HG02973 (cell line): ENCODE measurements at regions not wholly inside any gene's neighbourhood (a gene's known extent, or its start where the extent isn't known, plus 50 kb on each side); places are given as distances from the start of the nearest gene placed in this dataset.
A peak's percentile ranks its signal among the peaks of the same experiment; 100 is the strongest.

Experiments
- ATAC-seq: cut with Tn5 transposase; IDR thresholded peaks from one replicate; pipeline ENCODE4 v1.9.1; 2021; ENCODE audit warnings: moderate library complexity; ENCODE audit not compliant: unreplicated experiment

DNA sequence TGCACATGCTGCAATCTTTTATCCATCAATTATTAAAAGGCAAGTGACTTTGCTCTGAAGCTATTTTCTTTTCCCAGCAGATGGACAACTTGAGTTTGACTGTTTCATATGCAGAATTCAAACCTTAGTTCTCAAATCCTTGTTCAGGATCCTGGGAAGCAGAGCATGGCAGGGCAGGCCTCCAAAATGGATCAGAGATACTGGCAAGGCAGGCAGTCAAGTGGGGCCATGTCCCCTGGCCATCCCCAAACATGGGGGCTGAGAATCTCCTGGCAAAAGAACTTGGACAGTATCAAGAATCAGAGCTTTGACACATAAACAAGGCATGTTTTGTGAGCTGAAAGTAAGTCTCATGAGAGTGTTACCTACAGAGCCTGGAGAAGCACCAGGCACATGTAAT is 122.9 kb upstream of the CTNNB1 start:
- no peak for ATAC-seq

DNA sequence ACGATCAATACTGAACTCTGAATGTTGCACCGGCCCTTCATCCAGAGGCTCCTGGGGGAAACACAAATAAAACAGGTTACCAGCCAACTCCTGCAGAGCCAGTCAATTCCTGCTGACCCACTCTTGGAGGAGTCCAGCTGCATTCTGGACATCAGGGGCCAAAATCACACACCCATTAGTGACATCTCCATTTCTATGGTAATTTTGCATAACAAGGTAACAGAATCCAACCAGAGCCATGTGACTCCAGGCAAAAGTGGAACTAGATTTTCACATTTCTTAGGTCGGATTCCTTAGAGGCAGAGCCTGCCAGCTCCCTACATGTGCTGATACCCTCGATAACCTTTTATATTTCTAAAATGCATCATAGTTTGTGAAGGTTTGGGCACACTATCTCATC is 119.2 kb upstream of the CTNNB1 start:
- ATAC-seq = no peak

DNA sequence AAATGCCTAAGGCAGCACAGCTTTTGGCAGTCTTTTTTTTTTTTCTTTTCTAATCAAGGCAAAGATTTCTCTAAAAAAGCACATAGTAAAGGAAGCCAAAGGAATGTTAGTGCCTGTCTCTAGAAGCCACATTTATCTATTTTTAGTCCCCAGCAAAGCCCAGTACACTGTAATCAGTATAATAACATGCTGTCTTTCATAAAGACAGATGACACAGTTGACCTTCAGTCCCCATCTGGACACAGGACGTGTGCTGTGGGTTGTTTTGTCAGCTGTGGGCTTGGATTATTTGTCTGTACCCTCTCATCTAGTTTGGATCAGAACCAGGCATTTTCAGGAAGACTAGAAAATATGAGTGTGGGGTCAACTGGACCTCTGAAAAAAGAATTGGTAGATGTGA is 110.4 kb upstream of the CTNNB1 start:
- ATAC-seq = no peak

DNA sequence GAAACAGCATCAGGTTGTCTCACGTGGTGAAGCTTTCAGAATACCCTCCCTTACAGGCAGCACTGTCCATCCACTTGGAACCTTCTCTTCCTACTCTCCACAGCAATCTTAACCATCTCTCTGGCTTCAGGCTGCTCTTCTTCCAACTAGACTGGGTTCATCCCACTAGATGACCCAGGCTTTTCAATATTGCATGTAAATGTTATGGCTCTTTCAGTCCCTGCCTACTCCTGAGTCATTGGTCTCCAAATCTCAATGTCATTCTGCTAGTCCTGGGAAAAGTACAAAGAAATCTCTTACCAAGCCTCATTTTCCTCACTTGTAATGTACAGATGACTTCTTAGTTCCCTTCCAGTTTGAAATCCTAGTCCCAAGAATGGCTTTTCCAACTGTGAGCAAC is 109.7 kb upstream of the CTNNB1 start:
- no peak for ATAC-seq

DNA sequence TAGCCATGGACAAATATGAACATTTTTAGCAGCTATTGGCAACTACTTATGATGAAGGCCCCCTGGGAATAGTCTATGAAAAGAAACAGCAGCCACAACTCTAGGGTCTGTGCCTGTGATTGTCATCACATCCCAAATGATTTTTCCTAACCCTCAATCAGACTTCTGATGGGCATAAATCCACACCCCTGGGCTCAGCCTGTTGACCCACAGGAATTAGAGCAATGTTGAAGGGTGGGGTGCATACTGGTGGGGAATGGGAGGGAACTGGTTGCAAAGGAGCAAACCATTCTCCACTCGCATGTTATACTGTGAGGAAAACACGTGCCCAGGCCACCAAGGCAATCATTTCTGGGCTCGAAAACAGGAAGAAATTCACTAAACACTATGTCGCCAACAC is 106.5 kb upstream of the CTNNB1 start:
- no peak for ATAC-seq

DNA sequence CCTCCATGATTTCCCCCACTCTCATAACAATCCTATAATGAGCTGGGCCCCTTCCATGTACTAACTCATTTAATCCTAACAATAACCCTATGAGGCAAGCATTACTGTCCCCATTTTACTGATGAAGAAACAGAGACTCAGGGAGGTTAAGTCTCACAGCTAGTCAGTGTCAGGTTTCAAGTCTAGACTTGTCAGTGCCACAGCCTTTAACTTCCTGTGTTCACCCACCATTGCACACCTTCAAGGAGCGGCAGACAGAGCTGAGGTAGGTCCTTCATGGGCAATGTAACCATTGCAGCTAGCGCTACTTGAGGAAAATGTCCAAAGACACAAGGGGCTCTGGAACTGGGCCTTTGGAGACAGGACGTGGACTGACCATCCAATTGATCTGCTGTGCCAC is 105.8 kb upstream of the CTNNB1 start:
- no peak for ATAC-seq

DNA sequence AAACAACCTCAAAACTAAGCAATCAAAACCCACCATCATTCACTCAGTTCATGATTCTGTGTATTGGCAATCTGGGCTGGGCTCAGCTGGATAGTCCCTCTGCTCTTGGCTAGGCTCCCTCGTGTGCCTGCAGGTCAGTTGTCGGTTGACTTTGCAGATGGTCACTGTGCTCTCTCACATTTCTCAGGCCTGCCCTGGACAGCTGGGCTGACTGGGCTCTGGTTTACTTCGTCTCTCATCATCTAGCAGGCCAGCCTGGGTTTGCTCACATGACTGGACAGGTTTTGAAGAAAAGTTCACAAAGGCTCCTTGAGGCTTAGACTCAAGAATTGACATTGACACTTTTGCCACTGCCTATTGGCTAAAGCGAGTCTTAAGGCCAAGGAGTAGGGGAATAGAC is 105.0 kb upstream of the CTNNB1 start:
- no peak for ATAC-seq

DNA sequence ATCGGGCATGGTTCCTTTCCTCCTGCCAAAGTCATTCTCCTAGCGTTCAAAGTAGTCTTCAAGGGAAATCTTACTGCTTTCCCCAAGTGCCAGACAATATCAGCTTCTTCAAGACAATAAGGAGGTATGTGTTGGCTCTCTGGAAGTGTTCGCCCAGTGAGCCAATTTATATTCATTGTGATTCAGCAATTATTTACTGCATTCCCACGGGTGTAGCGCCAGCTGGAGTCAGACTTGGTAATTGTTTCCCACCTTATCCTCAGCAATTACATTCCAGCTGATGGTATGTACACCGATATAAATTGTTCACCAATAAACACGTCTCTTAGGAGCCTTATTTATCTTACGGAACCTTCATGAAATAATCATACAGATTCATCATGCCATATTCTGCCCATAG is 103.6 kb upstream of the CTNNB1 start:
- no peak for ATAC-seq

DNA sequence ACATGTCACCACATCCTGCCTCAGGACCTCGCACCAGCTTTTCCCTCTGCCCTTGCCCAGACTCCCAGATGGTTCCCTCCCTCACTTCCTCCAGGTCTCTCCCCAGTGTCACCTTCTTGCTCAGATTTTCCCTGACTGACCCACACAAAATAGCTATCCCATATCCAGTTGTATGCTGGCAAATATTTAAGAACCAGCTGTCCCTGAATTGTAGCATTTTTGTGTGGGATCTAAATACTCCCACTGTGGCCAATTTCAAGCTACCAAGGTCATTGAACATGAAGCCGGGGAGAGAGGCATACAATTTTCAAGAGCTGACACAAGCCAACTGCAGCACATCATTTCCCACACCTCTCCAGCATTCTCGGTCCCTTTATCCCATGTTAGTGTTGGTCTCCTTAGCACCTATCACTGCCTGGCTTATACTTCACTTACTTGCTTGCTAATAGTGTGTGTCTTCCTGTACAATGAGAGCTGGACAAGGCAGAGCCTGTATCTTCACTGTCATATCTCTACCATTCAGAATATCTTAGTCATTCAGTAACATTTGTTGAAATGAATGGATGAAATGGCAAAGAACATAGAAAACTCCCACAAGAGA is 101.3 kb upstream of the CTNNB1 start:
- no peak for ATAC-seq

DNA sequence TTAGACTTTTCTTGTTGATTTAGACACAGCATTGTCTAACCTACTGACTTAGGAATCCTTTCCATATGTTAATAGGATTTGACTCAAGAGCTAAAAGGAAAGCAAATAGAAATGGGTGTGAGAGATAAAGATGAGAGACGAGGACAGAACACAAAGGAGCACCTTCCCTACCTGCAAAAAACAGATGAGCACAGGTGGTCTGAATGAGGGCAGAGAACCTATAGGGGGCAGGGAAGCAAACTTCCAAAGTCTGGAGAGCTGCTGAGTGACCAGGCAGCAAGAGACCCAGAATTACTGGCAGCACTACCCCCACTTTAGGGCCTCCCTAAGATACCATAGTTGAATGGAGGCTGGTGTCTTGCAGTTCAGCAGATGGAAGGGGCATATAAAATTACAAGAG is 98.1 kb upstream of the CTNNB1 start:
- no peak for ATAC-seq

DNA sequence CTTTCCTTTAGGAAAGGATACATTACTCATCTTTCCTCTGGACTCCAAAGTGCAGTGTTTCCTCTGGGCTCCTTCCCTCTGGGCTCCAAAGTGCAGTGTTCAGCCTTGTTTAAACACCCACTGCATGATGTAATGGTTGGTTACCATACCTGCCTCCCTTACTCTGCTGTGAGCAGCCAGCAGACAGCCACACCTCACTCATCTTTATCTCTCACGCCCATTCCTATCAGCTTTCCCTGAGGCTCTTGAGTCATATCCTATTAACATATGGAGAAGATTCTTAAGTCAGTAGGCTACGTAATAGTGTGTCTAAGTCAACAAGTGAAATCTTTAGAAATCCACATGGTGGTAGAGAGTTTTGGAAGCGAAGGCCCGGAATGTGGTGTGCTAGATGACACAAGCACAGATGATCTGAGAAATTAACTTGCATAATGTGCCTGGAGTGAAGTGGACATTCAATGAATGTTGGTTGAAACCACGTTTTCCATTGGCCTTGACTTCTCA is 97.2 kb upstream of the CTNNB1 start:
- no peak for ATAC-seq

DNA sequence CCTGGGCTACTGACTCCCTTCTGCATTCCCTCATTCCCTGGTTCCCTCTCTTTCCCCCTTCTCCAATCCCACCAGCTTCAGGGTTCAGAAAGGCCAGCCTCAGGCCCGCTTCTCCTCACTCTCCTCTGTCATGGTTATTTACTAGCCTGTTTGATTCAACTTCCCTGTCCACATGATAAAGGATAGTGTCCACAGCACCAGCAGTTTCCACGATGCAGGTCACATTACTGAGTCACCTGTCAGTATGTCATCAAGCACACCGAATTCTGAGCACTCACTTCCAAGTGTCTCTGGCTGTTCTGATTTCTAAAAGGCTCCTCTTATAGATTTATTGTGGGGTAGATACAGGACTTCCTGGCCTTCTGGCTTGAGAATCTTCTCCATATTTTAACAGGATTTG is 96.6 kb upstream of the CTNNB1 start:
- no peak for ATAC-seq

DNA sequence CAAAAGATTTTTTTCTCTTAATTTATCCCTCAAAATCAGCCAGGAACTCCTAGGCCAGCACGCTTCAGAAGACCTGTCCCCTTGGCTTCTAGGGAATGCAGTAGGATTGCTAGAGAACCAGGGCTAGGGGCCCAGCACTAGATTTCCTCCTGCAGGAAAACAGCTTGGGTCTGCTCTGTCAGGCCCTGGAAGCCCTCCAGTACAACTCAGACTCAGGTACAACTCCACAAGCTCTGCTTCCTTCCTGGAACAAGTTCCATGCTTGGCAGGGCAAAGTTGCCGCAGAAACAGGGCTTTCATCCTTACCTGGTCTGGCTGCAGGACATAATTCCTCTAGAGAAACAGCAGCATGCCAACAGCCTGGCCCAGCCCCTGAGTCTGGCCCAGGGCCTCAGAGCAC is 96.1 kb upstream of the CTNNB1 start:
- ATAC-seq = no peak

DNA sequence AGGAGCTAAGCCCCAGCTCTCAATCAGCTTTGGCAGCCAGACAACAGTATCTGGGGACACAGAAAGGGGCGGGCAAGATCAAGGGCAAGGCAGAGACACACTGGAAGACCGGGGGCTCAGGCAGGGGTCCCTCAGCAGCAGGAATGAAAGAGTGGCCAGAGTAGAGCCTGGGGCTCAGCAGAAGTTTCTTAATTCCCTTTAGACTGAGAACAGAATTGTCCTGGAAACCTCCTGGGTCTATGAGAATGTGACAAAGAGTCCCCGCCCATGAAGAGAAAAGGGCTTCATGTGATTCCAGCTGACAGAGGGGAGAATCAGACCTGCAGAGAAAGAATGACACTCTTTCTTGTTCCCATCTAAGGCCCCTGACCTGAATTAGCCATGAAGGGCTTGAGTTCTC is 95.2 kb upstream of the CTNNB1 start:
- ATAC-seq = no peak

DNA sequence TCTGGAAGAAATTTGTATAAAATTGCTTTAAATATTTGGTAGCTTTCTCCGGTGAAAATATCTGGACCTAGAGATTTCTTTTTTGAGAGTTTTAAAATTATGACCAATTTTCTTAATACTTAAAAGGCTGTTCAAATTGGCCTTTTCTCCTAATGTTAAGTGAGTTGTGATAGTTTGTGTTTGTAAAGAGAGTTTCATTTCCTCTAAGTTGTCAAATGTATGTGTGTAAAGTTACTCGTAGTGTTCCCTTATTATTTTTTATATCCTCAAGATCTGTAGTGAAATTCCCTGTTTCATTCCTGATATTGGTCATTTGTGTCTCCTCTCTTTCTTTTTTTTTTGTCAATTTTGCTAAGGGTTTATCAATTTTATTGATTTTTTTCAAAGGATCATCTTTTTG is 92.6 kb upstream of the CTNNB1 start:
- no peak for ATAC-seq

DNA sequence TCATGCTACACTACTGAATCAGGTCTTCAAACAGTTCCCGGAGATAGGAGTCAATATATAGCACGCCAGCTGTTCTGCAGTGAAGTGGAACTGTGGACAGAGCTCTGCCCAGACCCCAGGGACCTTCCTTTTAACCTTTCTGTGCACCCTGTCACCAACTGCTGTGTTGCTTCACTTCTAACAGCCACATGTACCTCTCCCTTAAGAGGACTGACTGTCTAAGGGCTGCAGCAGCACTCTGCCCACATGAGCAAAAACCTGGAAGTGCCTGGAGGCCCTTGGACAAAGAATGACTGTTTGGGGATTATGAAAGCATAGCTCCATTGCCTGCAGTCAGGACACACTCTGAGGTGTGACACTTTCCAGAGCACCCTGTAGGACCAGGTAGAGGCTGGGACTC is 88.3 kb upstream of the CTNNB1 start:
- no peak for ATAC-seq

DNA sequence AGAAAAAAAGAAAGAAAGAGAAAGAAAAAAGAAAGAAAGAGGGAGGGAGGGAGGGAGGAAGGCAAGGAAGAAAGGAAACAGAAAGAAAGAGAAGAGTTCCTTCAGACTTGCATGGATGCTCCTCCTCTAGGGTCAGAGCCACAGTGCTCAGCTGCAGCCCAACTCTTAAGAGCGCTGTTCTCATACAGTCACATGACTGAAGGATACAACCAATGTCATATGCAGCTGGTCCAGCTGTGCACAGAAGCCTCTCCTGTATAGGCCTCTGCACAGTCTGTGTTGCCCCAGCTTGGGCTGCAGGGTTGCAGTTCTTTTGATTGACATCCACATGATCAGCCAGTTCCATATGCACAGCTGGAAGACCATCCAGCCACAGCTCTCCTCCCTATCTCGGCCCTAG is 86.8 kb upstream of the CTNNB1 start:
- ATAC-seq = no peak

DNA sequence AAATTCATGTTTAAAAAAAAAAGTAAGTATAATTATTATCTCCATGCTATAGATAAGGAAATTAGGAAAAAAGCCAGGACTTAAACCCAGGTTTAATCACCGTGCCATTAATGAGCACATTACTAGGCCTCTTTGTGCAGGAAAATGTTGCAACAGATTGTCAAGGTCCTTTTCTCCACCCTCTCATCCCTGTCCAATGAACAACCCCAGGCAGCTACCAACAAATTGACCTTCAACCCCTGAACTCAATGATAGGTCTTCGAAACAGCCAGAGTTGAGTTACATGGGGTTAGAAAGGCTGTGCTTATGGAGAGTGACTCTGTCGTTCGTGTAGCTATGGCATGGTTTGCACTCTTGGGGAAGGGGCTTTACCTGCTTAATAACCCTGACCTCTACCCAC is 84.2 kb upstream of the CTNNB1 start:
- no peak for ATAC-seq

DNA sequence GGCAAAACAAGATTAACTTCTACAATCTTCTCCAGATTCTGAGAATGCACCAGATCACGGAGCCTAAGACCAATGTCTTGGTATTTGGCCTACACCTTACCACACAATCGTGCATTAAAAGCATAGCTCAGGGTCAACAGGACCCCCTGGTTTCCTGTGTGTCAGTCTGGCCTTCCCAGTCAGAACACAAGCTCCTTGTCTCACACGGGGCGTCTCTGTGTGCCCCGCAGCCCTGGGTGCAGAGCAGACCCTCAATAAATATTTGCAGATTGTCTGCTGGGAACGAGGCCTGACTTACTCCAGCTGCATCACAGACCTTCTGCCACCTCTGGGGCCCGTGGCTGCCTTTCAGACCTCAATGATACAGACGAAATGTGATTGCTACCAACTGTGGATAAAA is 82.5 kb upstream of the CTNNB1 start:
- ATAC-seq = no peak

DNA sequence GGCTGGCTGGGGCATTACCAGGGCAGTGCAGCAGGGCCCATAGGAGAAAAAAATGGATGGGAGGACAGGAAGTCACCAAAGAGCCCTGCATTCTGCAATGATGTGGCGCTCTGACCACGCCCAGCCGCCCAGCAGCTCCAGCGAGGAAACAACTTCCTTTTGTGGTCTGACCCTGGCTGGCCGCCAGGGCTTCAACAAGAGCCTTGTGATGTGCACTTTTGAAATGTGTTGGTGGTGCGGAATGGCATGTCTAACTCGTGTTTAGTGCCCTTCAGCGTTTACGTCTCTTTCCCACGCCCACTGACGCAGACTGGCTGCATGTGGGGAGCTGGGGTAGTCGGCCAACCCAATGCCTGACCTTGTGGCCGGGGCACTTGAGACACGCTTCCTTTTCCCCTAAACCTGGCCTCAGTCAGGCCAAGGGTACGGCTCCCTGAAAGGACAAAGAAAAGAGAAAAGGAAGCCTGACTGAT is 81.9 kb upstream of the CTNNB1 start:
- ATAC-seq = peak; percentile 83

DNA sequence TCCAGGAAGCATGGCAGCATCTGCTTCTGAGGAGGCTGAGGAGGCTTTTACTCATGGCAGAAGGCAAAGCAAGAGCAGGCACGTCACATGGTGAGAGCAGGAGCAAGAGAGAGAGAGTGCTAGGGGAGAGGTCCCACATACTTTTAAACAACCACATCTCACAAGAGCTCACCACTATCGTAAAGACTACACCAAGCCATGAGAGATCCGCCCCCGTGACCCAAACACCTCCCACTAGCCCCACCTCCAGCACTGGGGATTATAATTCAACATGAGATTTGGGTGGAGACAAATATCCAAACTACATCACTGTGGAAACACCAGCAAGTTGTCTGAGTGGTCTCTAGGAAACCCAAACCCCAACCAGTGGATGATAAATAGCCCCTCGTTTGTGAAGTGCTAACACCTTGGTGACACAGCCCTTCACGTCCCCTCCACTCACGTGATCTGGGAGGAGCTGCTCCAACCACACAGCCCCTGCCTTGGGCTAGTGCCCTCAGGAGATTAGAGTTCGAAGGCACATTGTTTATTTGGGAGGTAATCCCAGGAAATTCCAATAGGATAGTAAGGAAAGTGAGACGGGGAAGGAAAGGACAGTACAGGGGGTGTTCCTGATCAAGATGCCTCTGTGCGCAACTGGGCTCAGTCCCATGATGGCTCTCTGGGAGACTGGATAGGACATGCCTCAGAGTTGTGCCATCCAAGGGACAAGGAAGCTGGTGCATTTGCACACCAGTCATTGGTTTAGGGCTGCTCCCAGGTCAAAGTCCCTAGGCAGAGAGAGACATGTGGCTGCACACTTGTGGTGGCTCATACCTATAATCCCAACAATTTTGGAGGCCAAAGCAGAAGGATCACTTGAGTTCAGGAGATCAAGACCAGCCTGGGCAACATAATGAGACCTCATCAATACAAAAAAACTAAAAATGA is 80.6 kb upstream of the CTNNB1 start:
- no peak for ATAC-seq

DNA sequence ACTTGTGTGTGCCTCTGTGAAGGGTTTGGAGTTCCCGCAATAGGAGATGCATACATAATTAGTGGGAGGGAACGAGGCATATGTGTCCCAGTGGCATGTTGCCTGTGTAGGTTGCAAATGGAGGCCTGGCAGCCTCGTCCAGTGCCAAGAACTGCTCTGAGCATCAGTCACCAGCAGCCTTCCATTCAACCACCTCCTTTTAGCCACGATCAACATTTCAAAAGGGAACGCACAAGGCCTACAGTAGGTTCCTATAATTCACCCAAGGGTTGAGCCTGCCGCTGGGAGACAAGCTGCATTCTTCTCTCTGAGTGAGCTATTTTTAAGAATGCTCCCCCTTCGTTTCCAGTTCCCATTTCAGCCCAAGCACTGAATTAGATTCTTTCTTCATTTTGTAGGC is 78.8 kb upstream of the CTNNB1 start:
- no peak for ATAC-seq
